Amniotic epithelial cell (primary cell): ENCODE measurements at regions not wholly inside any gene's neighbourhood (a gene's known extent, or its start where the extent isn't known, plus 50 kb on each side); places are given as distances from the start of the nearest gene placed in this dataset.

Experiments used
- DNase-seq: peaks from one replicate; pipeline ENCODE4 v3.0.0-alpha.2; 2010; ENCODE audit warnings: low read depth

- DNase-seq, result no peak
These were observed 445.6 kb upstream of the POU3F3 start for GRCh38 chr2:104408266-104408665.

- no peak for DNase-seq
These were observed 443.8 kb upstream of the POU3F3 start for GRCh38 chr2:104410136-104410535.

- DNase-seq, result no peak
These were observed 441.5 kb upstream of the POU3F3 start for GRCh38 chr2:104412384-104412783.

- DNase-seq, result no peak
These were observed 440.0 kb upstream of the POU3F3 start for GRCh38 chr2:104413890-104414289.

GRCh38 chr2:104415284-104415683 lies 438.6 kb upstream of the POU3F3 start:
- no peak for DNase-seq

GRCh38 chr2:104416339-104417000 lies 437.4 kb upstream of the POU3F3 start:
- DNase-seq, result no peak

- DNase-seq, result no peak
These were observed 433.5 kb upstream of the POU3F3 start for GRCh38 chr2:104420420-104420819.

GRCh38 chr2:104420953-104421352 lies 433.0 kb upstream of the POU3F3 start:
- DNase-seq, result no peak

GRCh38 chr2:104425850-104426595 lies 427.9 kb upstream of the POU3F3 start:
- DNase-seq, result no peak

GRCh38 chr2:104428155-104428554 lies 425.8 kb upstream of the POU3F3 start:
- DNase-seq, result no peak

- no peak for DNase-seq
These were observed 424.1 kb upstream of the POU3F3 start for GRCh38 chr2:104429639-104430358.

- DNase-seq, result no peak
These were observed 423.6 kb upstream of the POU3F3 start for GRCh38 chr2:104430359-104430740.

GRCh38 chr2:104430852-104431251 lies 423.1 kb upstream of the POU3F3 start:
- no peak for DNase-seq

GRCh38 chr2:104431701-104432121 lies 422.2 kb upstream of the POU3F3 start:
- DNase-seq, result no peak

- DNase-seq, result no peak
These were observed 421.5 kb upstream of the POU3F3 start for GRCh38 chr2:104432401-104432800.

- DNase-seq, result no peak
These were observed 420.9 kb upstream of the POU3F3 start for GRCh38 chr2:104432991-104433390.

GRCh38 chr2:104433657-104434056 lies 420.3 kb upstream of the POU3F3 start:
- no peak for DNase-seq

GRCh38 chr2:104434318-104434792 lies 419.6 kb upstream of the POU3F3 start:
- DNase-seq, result no peak

GRCh38 chr2:104434966-104435365 lies 418.9 kb upstream of the POU3F3 start:
- no peak for DNase-seq

GRCh38 chr2:104438481-104438880 lies 415.4 kb upstream of the POU3F3 start:
- no peak for DNase-seq

GRCh38 chr2:104443145-104443544 lies 410.8 kb upstream of the POU3F3 start:
- DNase-seq, result no peak

- DNase-seq, result no peak
These were observed 409.5 kb upstream of the POU3F3 start for GRCh38 chr2:104444392-104444791.

GRCh38 chr2:104444889-104445288 lies 409.0 kb upstream of the POU3F3 start:
- DNase-seq, result no peak
